SK-N-SH treated with all-trans-retinoic acid at 6 μM for 48 hours (cell line): ENCODE measurements at regions not wholly inside any gene's neighbourhood (a gene's known extent, or its start where the extent isn't known, plus 50 kb on each side); places are given as distances from the start of the nearest gene placed in this dataset.

ENCODE experiments used
- ATAC-seq: fragments of 200-7000 bp; cut with Tn5 transposase; 3 replicates; pipeline ENCODE4 v1.9.1; 2020; ENCODE audit warnings: mild to moderate bottlenecking, moderate library complexity
- ARNTL ChIP-seq: fragments of 450-650 bp; formaldehyde crosslinking; IDR thresholded peaks from 2 replicates; pipeline ENCODE4 v1.5.0; 2020; ENCODE audit warnings: low read depth, mild to moderate bottlenecking, moderate library complexity, borderline replicate concordance
- BACH2 ChIP-seq: fragments of 250-450 bp; sonication (Bioruptor Pico); IDR thresholded peaks from 2 replicates; pipeline ENCODE4 v1.9.0; 2021; ENCODE audit warnings: mild to moderate bottlenecking, borderline replicate concordance
- CREB5 ChIP-seq: fragments of 250-450 bp; sonication (Bioruptor Pico); IDR thresholded peaks from 2 replicates; pipeline ENCODE4 v1.5.1; 2020; ENCODE audit warnings: low read depth, mild to moderate bottlenecking, moderate library complexity
- CSDC2 ChIP-seq: fragments of 250-450 bp; sonication (Bioruptor Pico); IDR thresholded peaks from 2 replicates; pipeline ENCODE4 v1.5.0; 2020; ENCODE audit warnings: mild to moderate bottlenecking, moderate library complexity
- CSRNP3 ChIP-seq: fragments of 250-450 bp; sonication (Bioruptor Pico); IDR thresholded peaks from 2 replicates; pipeline ENCODE4 v1.5.1; 2021; ENCODE audit warnings: mild to moderate bottlenecking, moderate library complexity
- ESRRG ChIP-seq: fragments of 250-450 bp; sonication (Bioruptor Pico); IDR thresholded peaks from 2 replicates; pipeline ENCODE4 v1.6.1; 2021; ENCODE audit warnings: mild to moderate bottlenecking
- GLIS3 ChIP-seq: fragments of 250-450 bp; sonication (Bioruptor Pico); IDR thresholded peaks from 2 replicates; pipeline ENCODE4 v1.5.0; 2020; ENCODE audit warnings: mild to moderate bottlenecking, moderate library complexity
- ISL1 ChIP-seq: fragments of 250-450 bp; sonication (Bioruptor Pico); IDR thresholded peaks from 2 replicates; pipeline ENCODE4 v2.1.2; 2022; ENCODE audit warnings: mild to moderate bottlenecking, moderate library complexity
- OSR1 ChIP-seq: fragments of 250-450 bp; sonication (Bioruptor Pico); IDR thresholded peaks from 2 replicates; pipeline ENCODE4 v1.8.0; 2022; ENCODE audit warnings: moderate library complexity, mild to moderate bottlenecking, inconsistent platforms
- PATZ1 ChIP-seq: fragments of 250-450 bp; sonication (Bioruptor Pico); IDR thresholded peaks from 2 replicates; pipeline ENCODE4 v1.8.0; 2020; ENCODE audit warnings: mild to moderate bottlenecking, moderate library complexity, borderline replicate concordance
- POU6F1 ChIP-seq: fragments of 250-450 bp; sonication (Bioruptor Pico); IDR thresholded peaks from 2 replicates; pipeline ENCODE4 v1.8.0; 2021; ENCODE audit warnings: low read depth, mild to moderate bottlenecking, moderate library complexity, borderline replicate concordance
- PPARA ChIP-seq: fragments of 250-450 bp; sonication (Bioruptor Pico); IDR thresholded peaks from 2 replicates; pipeline ENCODE4 v1.5.0; 2020; ENCODE audit warnings: mild to moderate bottlenecking, borderline replicate concordance
- RARB ChIP-seq: fragments of 250-450 bp; sonication (Bioruptor Pico); IDR thresholded peaks from 2 replicates; pipeline ENCODE4 v1.8.0; 2021; ENCODE audit warnings: mild to moderate bottlenecking, moderate library complexity
- SNAI2 ChIP-seq: fragments of 250-450 bp; sonication (Bioruptor Pico); IDR thresholded peaks from 2 replicates; pipeline ENCODE4 v1.5.0; 2020; ENCODE audit warnings: mild to moderate bottlenecking, moderate library complexity
- TCF4 ChIP-seq: fragments of 250-450 bp; sonication (Bioruptor Pico); IDR thresholded peaks from 2 replicates; pipeline ENCODE4 v1.8.0; 2021; ENCODE audit warnings: mild to moderate bottlenecking, moderate library complexity, borderline replicate concordance
- TOX ChIP-seq: fragments of 250-450 bp; sonication (Bioruptor Pico); IDR thresholded peaks from 2 replicates; pipeline ENCODE4 v1.8.0; 2021; ENCODE audit warnings: mild to moderate bottlenecking, moderate library complexity, borderline replicate concordance
- TSHZ2 ChIP-seq: fragments of 250-450 bp; sonication (Bioruptor Pico); IDR thresholded peaks from 2 replicates; pipeline ENCODE4 v1.5.0; 2020; ENCODE audit warnings: mild to moderate bottlenecking, moderate library complexity
- ZC3H10 ChIP-seq: fragments of 250-450 bp; sonication (Bioruptor Pico); IDR thresholded peaks from 2 replicates; pipeline ENCODE4 v1.5.1; 2021; ENCODE audit warnings: mild to moderate bottlenecking, moderate library complexity
- ZFP3 ChIP-seq: fragments of 250-450 bp; sonication (Bioruptor Pico); IDR thresholded peaks from 2 replicates; pipeline ENCODE4 v1.5.0; 2020; ENCODE audit warnings: mild to moderate bottlenecking, moderate library complexity
- ZFP30 ChIP-seq: fragments of 450-650 bp; formaldehyde crosslinking; IDR thresholded peaks from 2 replicates; pipeline ENCODE4 v1.5.0; 2022; ENCODE audit warnings: mild to moderate bottlenecking, moderate library complexity
- ZNF565 ChIP-seq: fragments of 450-650 bp; formaldehyde crosslinking; conservative IDR thresholded peaks from 2 replicates; pipeline ENCODE4 v1.5.0; 2020; ENCODE audit warnings: low read depth, mild to moderate bottlenecking, moderate library complexity
- ZNF70 ChIP-seq: fragments of 450-650 bp; formaldehyde crosslinking; IDR thresholded peaks from 2 replicates; pipeline ENCODE4 v1.5.0; 2020; ENCODE audit warnings: mild to moderate bottlenecking, moderate library complexity
- ZNF8 ChIP-seq: fragments of 450-650 bp; formaldehyde crosslinking; IDR thresholded peaks from 2 replicates; pipeline ENCODE4 v1.5.0; 2020; ENCODE audit warnings: mild to moderate bottlenecking, moderate library complexity

GRCh38 chr6:104409913-104410312, 449.8 kb downstream of the HACE1 start (continued):
- no peak for TF ChIP-seq TSHZ2 (CRISPR knock-in tag)

GRCh38 chr6:104407957-104408356, 451.8 kb downstream of the HACE1 start:
- TF ChIP-seq SNAI2 (CRISPR knock-in tag) (no peak), CREB5 (CRISPR knock-in tag) (no peak)

GRCh38 chr6:104404377-104404776, 455.3 kb downstream of the HACE1 start:
- 0 out of 3 replicates have a peak, but pooled peaks have one; percentile 28 for ATAC-seq
- peak; percentile 57; the same call in 1 of the 2 replicates for TF ChIP-seq ISL1 (CRISPR knock-in tag)
- TF ChIP-seq ZNF70 (CRISPR knock-in tag): no peak
- TF ChIP-seq PPARA (CRISPR knock-in tag): no peak
- peak; percentile 74; the same call in 1 of the 2 replicates for TF ChIP-seq SNAI2 (CRISPR knock-in tag)
- TF ChIP-seq ARNTL: no peak
- TF ChIP-seq TCF4 (CRISPR knock-in tag): peak; percentile 65; the same call in 1 of the 2 replicates
- TF ChIP-seq ZFP30 (CRISPR knock-in tag): no peak
- TF ChIP-seq TSHZ2 (CRISPR knock-in tag): no peak
- no peak for TF ChIP-seq BACH2 (CRISPR knock-in tag)
- peak; percentile 51; the same call in 1 of the 2 replicates for TF ChIP-seq ZFP3 (CRISPR knock-in tag)
- TF ChIP-seq CREB5 (CRISPR knock-in tag): peak; percentile 64; the same call in 1 of the 2 replicates
- TF ChIP-seq CSDC2 (CRISPR knock-in tag): 0 out of 2 replicates have a peak, but pooled peaks have one; percentile 66
- no peak for TF ChIP-seq CSRNP3 (CRISPR knock-in tag)
- no peak for TF ChIP-seq OSR1
- TF ChIP-seq ZNF8 (CRISPR knock-in tag): no peak
- no peak for TF ChIP-seq ZNF565 (CRISPR knock-in tag)
- no peak for TF ChIP-seq TOX (CRISPR knock-in tag)
- no peak for TF ChIP-seq ZC3H10 (CRISPR knock-in tag)
- no peak for TF ChIP-seq GLIS3 (CRISPR knock-in tag)
- no peak for TF ChIP-seq PATZ1
- no peak for TF ChIP-seq POU6F1
- TF ChIP-seq ESRRG (CRISPR knock-in tag): no peak
- no peak for TF ChIP-seq RARB (CRISPR knock-in tag)

More at GRCh38 chr6:104407957-104408356, 451.8 kb downstream of the HACE1 start:
- no peak for ATAC-seq
